ENCODE measurements at regions not wholly inside any gene's neighbourhood (a gene's known extent, or its start where the extent isn't known, plus 50 kb on each side); places are given as distances from the start of the nearest gene placed in this dataset.

DNA sequence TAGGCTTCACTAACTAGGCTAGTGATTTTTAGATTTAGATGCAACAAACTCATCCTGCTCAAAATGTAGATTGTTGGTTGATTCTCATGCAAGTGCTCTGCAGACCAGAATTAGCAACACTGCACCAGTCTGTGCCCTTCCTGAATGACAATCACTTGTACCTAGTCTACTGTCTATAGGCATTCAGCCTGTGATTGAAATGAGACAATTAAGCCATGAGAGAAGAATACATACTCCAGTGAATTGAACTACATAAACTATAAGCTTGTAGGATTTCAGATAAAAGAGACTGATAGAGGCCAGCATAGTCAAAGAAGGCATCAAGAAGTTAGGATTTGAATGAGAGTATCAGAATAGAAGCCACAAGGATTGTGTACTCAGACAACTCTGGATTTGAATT, 138.3 kb upstream of the NRXN1 start:
- no peak overlapping the region for H3K27ac ChIP-seq
- TF ChIP-seq, protein P1, sequence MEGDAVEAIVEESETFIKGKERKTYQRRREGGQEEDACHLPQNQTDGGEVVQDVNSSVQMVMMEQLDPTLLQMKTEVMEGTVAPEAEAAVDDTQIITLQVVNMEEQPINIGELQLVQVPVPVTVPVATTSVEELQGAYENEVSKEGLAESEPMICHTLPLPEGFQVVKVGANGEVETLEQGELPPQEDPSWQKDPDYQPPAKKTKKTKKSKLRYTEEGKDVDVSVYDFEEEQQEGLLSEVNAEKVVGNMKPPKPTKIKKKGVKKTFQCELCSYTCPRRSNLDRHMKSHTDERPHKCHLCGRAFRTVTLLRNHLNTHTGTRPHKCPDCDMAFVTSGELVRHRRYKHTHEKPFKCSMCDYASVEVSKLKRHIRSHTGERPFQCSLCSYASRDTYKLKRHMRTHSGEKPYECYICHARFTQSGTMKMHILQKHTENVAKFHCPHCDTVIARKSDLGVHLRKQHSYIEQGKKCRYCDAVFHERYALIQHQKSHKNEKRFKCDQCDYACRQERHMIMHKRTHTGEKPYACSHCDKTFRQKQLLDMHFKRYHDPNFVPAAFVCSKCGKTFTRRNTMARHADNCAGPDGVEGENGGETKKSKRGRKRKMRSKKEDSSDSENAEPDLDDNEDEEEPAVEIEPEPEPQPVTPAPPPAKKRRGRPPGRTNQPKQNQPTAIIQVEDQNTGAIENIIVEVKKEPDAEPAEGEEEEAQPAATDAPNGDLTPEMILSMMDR (IDR thresholded peaks at IDR 0.05): no peak
- H3K4me1 ChIP-seq (ENCODE audit: control insufficient read depth in 1 of 2, insufficient read depth in 1 of 2, low read depth in 1 of 2, low read length in 1 of 2): no peaks in the 10 kb centered on the region
- H3K4me3 ChIP-seq (ENCODE audit: low read depth in 1 of 2, low read length in 1 of 2): no peak overlapping the region
- H3K27me3 ChIP-seq: no peaks in the 10 kb centered on the region
- H3K9me3 ChIP-seq: no peaks in the 10 kb centered on the region
- H3K36me3 ChIP-seq: no peaks in the 10 kb centered on the region

DNA sequence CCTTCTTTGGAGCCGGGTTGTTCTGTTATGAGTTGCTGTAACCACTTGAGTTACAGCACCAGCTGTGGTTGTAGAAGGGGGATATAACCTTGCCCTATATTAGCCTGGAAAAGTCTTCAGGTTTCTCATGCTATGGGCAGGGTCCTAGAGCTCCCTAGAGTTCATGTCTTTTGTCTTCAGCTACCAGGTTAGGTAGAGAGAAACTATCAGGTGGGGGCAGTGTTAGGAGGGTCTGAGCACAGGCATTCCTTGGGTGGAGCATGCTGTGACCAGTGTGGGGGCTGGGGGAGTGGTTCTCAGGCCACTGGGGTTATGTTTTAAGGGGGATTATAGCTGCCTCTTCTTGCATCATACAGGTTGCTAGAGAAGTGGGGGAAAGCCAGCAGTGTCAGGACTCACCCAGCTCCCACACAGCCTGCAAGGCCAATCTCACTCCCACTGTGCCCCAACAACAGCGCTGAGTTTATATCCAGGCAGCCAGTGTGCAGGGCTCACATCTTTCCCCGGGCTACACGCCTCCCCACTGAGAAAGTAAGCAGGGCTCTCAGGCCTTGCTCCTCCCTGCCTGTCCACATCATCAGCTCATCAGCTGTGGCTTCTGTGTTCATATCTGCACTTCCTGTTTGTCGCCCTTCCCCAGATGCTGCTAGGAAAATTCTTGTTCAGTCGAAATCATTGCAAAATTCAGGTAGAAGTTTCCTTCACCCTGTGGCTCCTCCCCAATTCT, 133.8 kb upstream of the NRXN1 start:
- H3K9me3 ChIP-seq: no peaks in the 10 kb centered on the region
- H3K36me3 ChIP-seq: no peaks in the 10 kb centered on the region
- no peaks in the 10 kb centered on the region for H3K4me1 ChIP-seq (ENCODE audit: control insufficient read depth in 1 of 2, insufficient read depth in 1 of 2, low read depth in 1 of 2, low read length in 1 of 2)
- no peak overlapping the region for H3K27ac ChIP-seq
- H3K4me3 ChIP-seq (ENCODE audit: low read depth in 1 of 2, low read length in 1 of 2): no peak overlapping the region
- no peaks in the 10 kb centered on the region for H3K27me3 ChIP-seq
- TF ChIP-seq, protein P1 (IDR thresholded peaks at IDR 0.05): no peak

DNA sequence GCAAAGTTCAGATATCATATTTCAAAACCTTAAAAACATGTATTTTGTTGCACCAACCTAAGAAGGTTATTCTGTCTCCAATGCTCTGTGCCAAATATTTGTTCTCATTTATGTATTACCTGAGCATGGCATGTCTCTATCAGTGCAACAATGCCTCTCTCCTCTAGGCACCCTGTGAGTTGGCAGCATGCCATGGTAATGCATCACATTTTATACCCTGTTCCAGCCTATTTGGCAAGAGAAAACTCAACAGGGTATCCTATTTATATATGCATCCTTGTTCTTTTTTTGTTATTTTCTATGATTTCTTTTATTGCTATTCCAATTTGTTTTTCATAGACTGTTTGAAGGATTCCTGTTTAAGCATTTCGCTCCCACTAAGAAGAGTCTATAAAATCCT, 126.3 kb upstream of the NRXN1 start:
- Histone ChIP-seq H3K27me3 (no peaks in the 10 kb centered on the region), H3K4me3 (ENCODE audit: low read depth in 1 of 2, low read length in 1 of 2) (no peak overlapping the region), H3K27ac (no peak overlapping the region), H3K36me3 (no peaks in the 10 kb centered on the region), H3K4me1 (ENCODE audit: control insufficient read depth in 1 of 2, insufficient read depth in 1 of 2, low read depth in 1 of 2, low read length in 1 of 2) (no peaks in the 10 kb centered on the region), H3K9me3 (no peaks in the 10 kb centered on the region)
- TF ChIP-seq, protein P1 (IDR thresholded peaks at IDR 0.05): no peak

DNA sequence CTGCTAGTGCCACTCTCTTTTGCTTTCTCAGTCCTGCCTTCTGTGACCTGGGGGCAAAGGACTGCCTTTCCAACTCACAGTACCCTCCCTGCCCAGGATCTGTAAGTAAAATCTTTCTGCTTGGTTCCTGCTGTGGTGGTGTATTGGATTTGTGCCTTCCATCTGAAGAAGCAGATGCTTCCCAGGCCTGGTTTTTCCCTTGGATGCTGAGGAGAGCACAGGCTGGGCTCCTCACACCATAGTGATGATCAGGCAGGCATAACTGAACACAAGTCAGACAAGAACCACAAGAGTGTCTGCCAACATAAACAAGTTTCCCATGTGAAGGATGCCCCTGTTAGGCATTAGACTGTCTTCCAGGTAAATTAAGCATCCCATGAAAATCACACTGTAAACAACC, 121.3 kb upstream of the NRXN1 start:
- no peaks in the 10 kb centered on the region for H3K27me3 ChIP-seq
- H3K36me3 ChIP-seq: no peaks in the 10 kb centered on the region
- no peak overlapping the region for H3K4me3 ChIP-seq (ENCODE audit: low read depth in 1 of 2, low read length in 1 of 2)
- H3K9me3 ChIP-seq: no peaks in the 10 kb centered on the region
- TF ChIP-seq, protein P1 (IDR thresholded peaks at IDR 0.05): no peak
- H3K27ac ChIP-seq: no peak overlapping the region
- H3K4me1 ChIP-seq (ENCODE audit: control insufficient read depth in 1 of 2, insufficient read depth in 1 of 2, low read depth in 1 of 2, low read length in 1 of 2): no peaks in the 10 kb centered on the region

DNA sequence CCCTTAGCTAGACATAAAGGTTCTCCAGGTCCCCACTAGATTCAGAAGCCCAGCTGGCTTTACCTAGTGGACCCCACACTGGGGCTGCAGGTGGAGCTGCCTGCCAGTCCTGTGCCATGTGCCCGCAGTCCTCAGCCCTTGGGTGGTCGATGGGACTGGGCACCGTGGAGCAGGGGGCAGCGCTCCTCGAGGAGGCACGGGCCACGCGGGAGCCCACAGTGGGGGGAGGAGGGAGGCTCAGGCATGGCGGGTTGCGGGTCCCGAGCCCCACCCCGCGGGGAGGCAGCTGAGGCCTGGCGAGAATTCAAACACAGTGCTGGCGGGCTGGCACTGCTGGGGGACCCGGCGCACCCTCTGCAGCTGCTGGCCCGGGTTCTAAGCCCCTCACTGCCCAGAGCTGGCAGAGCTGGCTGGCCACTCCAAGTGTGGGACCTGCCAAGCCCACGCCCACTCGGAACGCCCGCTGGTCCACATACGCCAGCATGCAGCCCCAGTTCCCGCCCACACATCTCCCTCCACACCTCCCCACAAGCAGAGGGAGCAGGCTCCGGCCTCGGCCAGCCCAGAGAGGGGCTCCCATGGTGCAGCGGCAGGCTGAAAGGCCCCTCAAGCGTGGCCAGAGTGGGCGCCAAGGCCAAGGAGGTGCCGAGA, 119.7 kb upstream of the NRXN1 start:
- Histone ChIP-seq H3K4me3 (ENCODE audit: low read depth in 1 of 2, low read length in 1 of 2) (no peak overlapping the region), H3K9me3 (no peaks in the 10 kb centered on the region), H3K27ac (no peak overlapping the region), H3K36me3 (no peaks in the 10 kb centered on the region), H3K4me1 (ENCODE audit: control insufficient read depth in 1 of 2, insufficient read depth in 1 of 2, low read depth in 1 of 2, low read length in 1 of 2) (no peaks in the 10 kb centered on the region), H3K27me3 (no peaks in the 10 kb centered on the region)
- TF ChIP-seq, protein P1 (IDR thresholded peaks at IDR 0.05): no peak
